Thoracic aorta (tissue), 2 donors: ENCODE measurements at regions not wholly inside any gene's neighbourhood (a gene's known extent, or its start where the extent isn't known, plus 50 kb on each side); places are given as distances from the start of the nearest gene placed in this dataset.
"Not testable (repeated sequence)": the region's sequence is repeated elsewhere in the genome, so short reads cannot be mapped to it uniquely, and the experiment has no call there.

Source experiments
- ATAC-seq: fragments of 150-250 bp; one replicate; pipeline ENCODE4 v1.8.0; 2017; ENCODE audit warnings: low read depth; ENCODE audit not compliant: insufficient number of reproducible peaks, low FRiP score
- DNase-seq: peaks from one replicate; pipeline ENCODE4 v3.0.0-alpha.2; 2020; ENCODE audit warnings: low spot score
- H3K27ac ChIP-seq, 2 donors: fragments of 200-600 bp; sonication (generic); 1 replicate in 1 of 2; 2 replicates in 1 of 2; pipeline ENCODE4 v1.5.1; 2016; ENCODE audit warnings: mild to moderate bottlenecking in 2 of 2, moderate library complexity in 2 of 2
- H3K27me3 ChIP-seq: fragments of 200-600 bp; sonication (generic); replicated peaks from 2 replicates; pipeline ENCODE4 v1.6.0; 2016; ENCODE audit warnings: mild to moderate bottlenecking; ENCODE audit not compliant: insufficient read depth
- H3K36me3 ChIP-seq: fragments of 200-600 bp; sonication (generic); one replicate; pipeline ENCODE4 v1.5.1; 2016
- H3K4me1 ChIP-seq, 2 donors: fragments of 200-600 bp; sonication (generic); 1 replicate in 1 of 2; 2 replicates in 1 of 2; pipeline versions ENCODE4 v1.5.1 to v1.6.0; 2016; ENCODE audit warnings: low read depth in 2 of 2, mild to moderate bottlenecking in 1 of 2; ENCODE audit not compliant: control insufficient read depth in 1 of 2
- H3K4me3 ChIP-seq: fragments of 200-600 bp; sonication (generic); 2 replicates; pipeline ENCODE4 v1.5.1; 2016; ENCODE audit warnings: mild to moderate bottlenecking
- H3K9me3 ChIP-seq: fragments of 200-600 bp; sonication (generic); 2 replicates; pipeline ENCODE4 v1.5.1; 2016

DNA sequence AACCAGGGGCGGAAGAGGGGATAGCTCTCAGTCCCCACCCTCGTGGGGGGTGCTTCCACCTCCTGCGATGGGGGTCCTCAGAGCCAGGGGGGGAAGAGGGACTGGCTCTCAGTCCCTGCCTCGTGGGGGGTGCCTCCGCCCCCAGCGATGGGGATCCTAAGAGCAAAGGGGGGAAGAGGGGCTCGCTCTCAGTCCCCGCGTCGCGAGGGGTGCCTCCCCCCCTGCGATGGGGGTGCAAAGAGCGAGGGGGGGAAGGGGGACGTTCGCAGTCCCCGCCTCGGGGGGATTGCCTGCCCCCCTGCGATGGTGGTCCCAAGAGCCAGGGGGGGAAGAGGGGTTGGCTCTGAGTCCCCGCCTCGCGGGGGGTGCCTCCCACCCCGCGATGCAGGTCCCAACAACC, 159.9 kb downstream of the ATP6V0E2 start:
- H3K4me3 ChIP-seq, result not testable (repeated sequence)

GRCh38 chr7:150035769-150036168, 162.0 kb downstream of the ATP6V0E2 start:
- not testable (repeated sequence) for ATAC-seq, H3K27me3 ChIP-seq, DNase-seq, H3K4me1 ChIP-seq, H3K4me3 ChIP-seq, H3K27ac ChIP-seq, H3K36me3 ChIP-seq, H3K9me3 ChIP-seq

More for the DNA sequence above, 159.9 kb downstream of the ATP6V0E2 start:
- H3K27me3 ChIP-seq, ATAC-seq, H3K27ac ChIP-seq, DNase-seq, H3K4me1 ChIP-seq, H3K36me3 ChIP-seq, H3K9me3 ChIP-seq: not testable (repeated sequence)

GRCh38 chr7:150039061-150039460, 165.3 kb downstream of the ATP6V0E2 start:
- ATAC-seq, H3K4me1 ChIP-seq, DNase-seq, H3K4me3 ChIP-seq, H3K27ac ChIP-seq, H3K27me3 ChIP-seq, H3K36me3 ChIP-seq, H3K9me3 ChIP-seq: not testable (repeated sequence)

- not testable (repeated sequence) for H3K27ac ChIP-seq, H3K4me1 ChIP-seq, H3K9me3 ChIP-seq, H3K27me3 ChIP-seq, DNase-seq, H3K4me3 ChIP-seq, H3K36me3 ChIP-seq, ATAC-seq
Observed at GRCh38 chr7:150042281-150042680, 168.5 kb downstream of the ATP6V0E2 start.

DNA sequence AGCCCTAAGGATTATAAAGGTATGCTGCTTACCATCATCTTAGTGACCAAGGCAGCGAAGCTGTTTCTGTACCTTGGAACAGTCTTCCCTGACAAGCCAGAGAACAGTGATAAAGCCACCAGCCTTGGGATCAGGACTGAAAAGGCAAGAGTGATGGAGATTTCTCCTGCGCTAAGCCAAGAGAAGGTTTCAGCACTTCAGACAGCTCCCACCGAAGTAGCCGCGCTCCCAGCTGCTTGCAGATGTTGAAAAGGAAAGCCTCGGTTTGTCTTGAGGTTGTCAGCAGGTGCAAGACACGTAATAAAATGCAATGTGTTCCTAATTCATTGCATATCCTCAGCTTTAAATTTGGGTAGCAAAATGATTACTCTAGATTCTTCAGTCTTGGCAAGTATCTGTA, 171.0 kb downstream of the ATP6V0E2 start:
- not testable (repeated sequence) for H3K27ac ChIP-seq, ATAC-seq, H3K4me3 ChIP-seq, DNase-seq, H3K36me3 ChIP-seq, H3K4me1 ChIP-seq, H3K27me3 ChIP-seq, H3K9me3 ChIP-seq

DNA sequence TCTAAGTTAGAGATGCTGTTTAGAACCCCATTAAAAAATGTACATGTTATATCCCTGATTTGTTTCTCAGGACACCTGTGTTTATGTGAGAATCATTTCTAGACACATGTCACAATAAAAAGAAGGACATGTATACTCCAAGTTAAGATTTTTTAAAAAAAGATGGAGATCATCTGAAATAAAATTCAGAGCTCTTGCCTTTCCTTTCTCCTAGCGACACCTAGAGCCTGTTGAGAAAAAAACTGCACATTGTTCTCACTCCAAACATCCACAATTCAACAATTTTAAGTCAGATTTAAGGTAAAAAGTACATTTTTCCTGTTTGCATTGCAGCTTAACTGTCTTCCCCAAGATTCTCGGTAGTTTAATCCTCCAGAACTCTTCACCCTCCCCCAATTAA, 171.8 kb downstream of the ATP6V0E2 start:
- not testable (repeated sequence) for H3K9me3 ChIP-seq, H3K4me1 ChIP-seq, H3K27me3 ChIP-seq, H3K36me3 ChIP-seq, ATAC-seq, H3K4me3 ChIP-seq, DNase-seq, H3K27ac ChIP-seq

GRCh38 chr7:150046290-150047194, 172.8 kb downstream of the ATP6V0E2 start:
- H3K4me3 ChIP-seq, ATAC-seq, H3K9me3 ChIP-seq, H3K27me3 ChIP-seq, H3K27ac ChIP-seq, H3K4me1 ChIP-seq, DNase-seq, H3K36me3 ChIP-seq: not testable (repeated sequence)

GRCh38 chr7:150047329-150047728, 173.6 kb downstream of the ATP6V0E2 start:
- ATAC-seq, H3K4me1 ChIP-seq, H3K36me3 ChIP-seq, H3K27ac ChIP-seq, H3K9me3 ChIP-seq, H3K4me3 ChIP-seq, DNase-seq, H3K27me3 ChIP-seq: not testable (repeated sequence)

- not testable (repeated sequence) for DNase-seq, H3K27ac ChIP-seq
- H3K4me3 ChIP-seq, result peak overlapping the region; percentile 35
Observed at GRCh38 chr7:150047772-150048171, 174.0 kb downstream of the ATP6V0E2 start.

GRCh38 chr7:150048244-150049011, 174.7 kb downstream of the ATP6V0E2 start:
- not testable (repeated sequence) for H3K27ac ChIP-seq, H3K9me3 ChIP-seq, H3K27me3 ChIP-seq, ATAC-seq, H3K36me3 ChIP-seq, H3K4me1 ChIP-seq, DNase-seq
- H3K4me3 ChIP-seq, result peak overlapping the region; percentile 35

More at GRCh38 chr7:150047772-150048171, 174.0 kb downstream of the ATP6V0E2 start:
- not testable (repeated sequence) for ATAC-seq, H3K36me3 ChIP-seq, H3K9me3 ChIP-seq, H3K4me1 ChIP-seq, H3K27me3 ChIP-seq

GRCh38 chr7:150049012-150049655, 175.4 kb downstream of the ATP6V0E2 start:
- DNase-seq, H3K27ac ChIP-seq, H3K4me3 ChIP-seq: not testable (repeated sequence)

DNA sequence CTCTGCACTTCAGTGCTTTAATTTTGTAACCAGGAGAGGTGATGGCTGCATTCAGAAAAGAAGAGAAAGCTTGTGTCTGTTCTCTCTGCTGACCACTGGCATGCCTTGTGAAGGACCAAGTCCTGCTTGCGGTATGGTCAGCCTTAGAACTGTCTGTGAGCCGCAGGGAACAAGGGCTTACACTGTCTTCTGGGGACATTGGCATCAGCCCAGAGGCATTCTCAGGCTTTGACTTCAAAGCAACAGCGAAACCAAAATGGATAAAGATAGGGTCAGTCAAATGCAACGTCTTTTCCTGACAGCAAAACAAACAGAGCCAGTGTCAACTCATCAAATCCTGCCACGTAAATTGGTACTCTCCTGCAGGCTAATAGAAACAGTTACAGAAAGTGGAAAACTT, 179.6 kb downstream of the ATP6V0E2 start:
- H3K4me3 ChIP-seq, H3K27ac ChIP-seq, ATAC-seq, H3K9me3 ChIP-seq, H3K27me3 ChIP-seq, DNase-seq, H3K4me1 ChIP-seq, H3K36me3 ChIP-seq: not testable (repeated sequence)

More at GRCh38 chr7:150049012-150049655, 175.4 kb downstream of the ATP6V0E2 start:
- not testable (repeated sequence) for H3K4me1 ChIP-seq, H3K9me3 ChIP-seq, H3K36me3 ChIP-seq, H3K27me3 ChIP-seq, ATAC-seq
